Suprapubic skin (tissue), 4 donors: ENCODE measurements at regions not wholly inside any gene's neighbourhood (a gene's known extent, or its start where the extent isn't known, plus 50 kb on each side); places are given as distances from the start of the nearest gene placed in this dataset.

Experiments used
- DNase-seq, 2 donors: peaks; one replicate each; pipeline ENCODE4 v3.0.0-alpha.2; 2019; ENCODE audit warnings: low spot score in 2 of 2
- H3K27ac ChIP-seq: fragments of 200-600 bp; sonication (generic); one replicate; pipeline ENCODE4 v1.5.1; 2019
- H3K27me3 ChIP-seq: fragments of 200-600 bp; sonication (generic); one replicate; pipeline ENCODE4 v1.5.1; 2019
- H3K36me3 ChIP-seq: fragments of 200-600 bp; sonication (generic); one replicate; pipeline ENCODE4 v1.5.1; 2019
- H3K4me1 ChIP-seq: fragments of 200-600 bp; sonication (generic); one replicate; pipeline ENCODE4 v1.5.1; 2019
- H3K4me3 ChIP-seq: fragments of 200-600 bp; sonication (generic); one replicate; pipeline ENCODE4 v1.5.1; 2019; ENCODE audit warnings: mild to moderate bottlenecking
- H3K9me3 ChIP-seq: fragments of 200-600 bp; sonication (generic); one replicate; pipeline ENCODE4 v1.5.1; 2019
- CTCF ChIP-seq, 2 donors: fragments of 200-600 bp in 1 of 2; fragments of 450-650 bp in 1 of 2; sonication (generic) in 1 of 2; IDR thresholded peaks; one replicate each; pipeline ENCODE4 v1.5.1; 2016 to 2019; ENCODE audit warnings: antibody characterized with exemption in 2 of 2, mild to moderate bottlenecking in 1 of 2, moderate library complexity in 1 of 2
- EP300 ChIP-seq: sonication (generic); formaldehyde crosslinking; IDR thresholded peaks from one replicate; pipeline ENCODE4 v1.6.1; 2017; ENCODE audit warnings: antibody characterized with exemption
- POLR2A ChIP-seq, 2 donors: fragments of 450-650 bp; IDR thresholded peaks; one replicate each; pipeline ENCODE4 v1.6.1; 2017; ENCODE audit warnings: antibody characterized with exemption in 2 of 2, mild to moderate bottlenecking in 2 of 2, moderate library complexity in 2 of 2
- POLR2AphosphoS5 ChIP-seq, 3 donors: sonication (generic); formaldehyde crosslinking; IDR thresholded peaks; one replicate each; pipeline ENCODE4 v1.6.1; 2017; ENCODE audit warnings: antibody characterized with exemption in 3 of 3
- WGBS: methylation state at CpG from one replicate; pipeline ENCODE4 v1.1.5; 2018; 5-methylcytosine and 5-hydroxymethylcytosine counted together

GRCh38 chr14:71245659-71246361 lies 338.6 kb downstream of the PCNX1 start:
- Histone ChIP-seq H3K27ac (no peak overlapping the region), H3K4me1 (peaks cover 8% of the 10 kb centered on the region), H3K9me3 (no peaks in the 10 kb centered on the region), H3K27me3 (no peaks in the 10 kb centered on the region), H3K36me3 (no peaks in the 10 kb centered on the region), H3K4me3 (no peak overlapping the region)
- WGBS: 90% methylated on average over 8 of the region's 8 CpGs
- TF ChIP-seq CTCF (IDR thresholded peaks at IDR 0.05): no peak
- TF ChIP-seq POLR2AphosphoS5 (IDR thresholded peaks at IDR 0.05): no peak
- TF ChIP-seq POLR2A (IDR thresholded peaks at IDR 0.05): no peak
- no peak for TF ChIP-seq EP300
- no peak for DNase-seq

- WGBS: 80% methylated on average over 1 of the region's 1 CpG
- Histone ChIP-seq H3K9me3 (no peaks in the 10 kb centered on the region), H3K36me3 (no peaks in the 10 kb centered on the region), H3K27me3 (no peaks in the 10 kb centered on the region), H3K4me1 (peaks cover 8% of the 10 kb centered on the region), H3K4me3 (no peak overlapping the region), H3K27ac (no peak overlapping the region)
- DNase-seq: no peak
- TF ChIP-seq CTCF (IDR thresholded peaks at IDR 0.05) (no peak), POLR2A (IDR thresholded peaks at IDR 0.05) (no peak), POLR2AphosphoS5 (IDR thresholded peaks at IDR 0.05) (no peak), EP300 (no peak)
Observed at GRCh38 chr14:71246539-71246938, 339.3 kb downstream of the PCNX1 start.

GRCh38 chr14:71247106-71247505 lies 339.8 kb downstream of the PCNX1 start:
- no peak overlapping the region for H3K4me3 ChIP-seq
- DNase-seq: no peak
- WGBS: 59% methylated on average over 4 of the region's 4 CpGs
- H3K4me1 ChIP-seq: peaks cover 3% of the 10 kb centered on the region
- no peaks in the 10 kb centered on the region for H3K27me3 ChIP-seq
- no peaks in the 10 kb centered on the region for H3K36me3 ChIP-seq
- no peak overlapping the region for H3K27ac ChIP-seq
- no peaks in the 10 kb centered on the region for H3K9me3 ChIP-seq
- TF ChIP-seq CTCF (IDR thresholded peaks at IDR 0.05) (no peak), POLR2AphosphoS5 (IDR thresholded peaks at IDR 0.05) (no peak), EP300 (no peak), POLR2A (IDR thresholded peaks at IDR 0.05) (no peak)

- no peak for DNase-seq
- WGBS: 95% methylated on average over 3 of the region's 3 CpGs
- no peak for TF ChIP-seq EP300
- TF ChIP-seq POLR2A (IDR thresholded peaks at IDR 0.05): no peak
- TF ChIP-seq POLR2AphosphoS5 (IDR thresholded peaks at IDR 0.05): no peak
- no peak for TF ChIP-seq CTCF (IDR thresholded peaks at IDR 0.05)
- H3K4me3 ChIP-seq: no peak overlapping the region
- no peak overlapping the region for H3K27ac ChIP-seq
- no peaks in the 10 kb centered on the region for H3K36me3 ChIP-seq
- H3K9me3 ChIP-seq: no peaks in the 10 kb centered on the region
- H3K27me3 ChIP-seq: no peaks in the 10 kb centered on the region
- no peaks in the 10 kb centered on the region for H3K4me1 ChIP-seq
Observed at GRCh38 chr14:71248194-71248593, 340.9 kb downstream of the PCNX1 start.

- no peak overlapping the region for H3K4me3 ChIP-seq
- H3K4me1 ChIP-seq: no peaks in the 10 kb centered on the region
- H3K27ac ChIP-seq: no peak overlapping the region
- WGBS: 95% methylated on average over 2 of the region's 2 CpGs
- DNase-seq: no peak
- H3K36me3 ChIP-seq: no peaks in the 10 kb centered on the region
- no peaks in the 10 kb centered on the region for H3K9me3 ChIP-seq
- no peaks in the 10 kb centered on the region for H3K27me3 ChIP-seq
- TF ChIP-seq CTCF (IDR thresholded peaks at IDR 0.05) (no peak), POLR2AphosphoS5 (IDR thresholded peaks at IDR 0.05) (no peak)
Observed at GRCh38 chr14:71250347-71250746, 343.1 kb downstream of the PCNX1 start.
